Erythroblast (primary cell): ENCODE measurements at regions not wholly inside any gene's neighbourhood (a gene's known extent, or its start where the extent isn't known, plus 50 kb on each side); places are given as distances from the start of the nearest gene placed in this dataset.

Experiments used
- GATA1 ChIP-seq: IDR thresholded peaks from 2 replicates; pipeline ENCODE4 v1.6.1; 2011; ENCODE audit warnings: low read depth, mild to moderate bottlenecking, control low read depth, low read length, moderate library complexity
- POLR2A ChIP-seq: IDR thresholded peaks from 2 replicates; pipeline ENCODE4 v1.6.1; 2011; ENCODE audit warnings: mild to moderate bottlenecking, low read length

DNA sequence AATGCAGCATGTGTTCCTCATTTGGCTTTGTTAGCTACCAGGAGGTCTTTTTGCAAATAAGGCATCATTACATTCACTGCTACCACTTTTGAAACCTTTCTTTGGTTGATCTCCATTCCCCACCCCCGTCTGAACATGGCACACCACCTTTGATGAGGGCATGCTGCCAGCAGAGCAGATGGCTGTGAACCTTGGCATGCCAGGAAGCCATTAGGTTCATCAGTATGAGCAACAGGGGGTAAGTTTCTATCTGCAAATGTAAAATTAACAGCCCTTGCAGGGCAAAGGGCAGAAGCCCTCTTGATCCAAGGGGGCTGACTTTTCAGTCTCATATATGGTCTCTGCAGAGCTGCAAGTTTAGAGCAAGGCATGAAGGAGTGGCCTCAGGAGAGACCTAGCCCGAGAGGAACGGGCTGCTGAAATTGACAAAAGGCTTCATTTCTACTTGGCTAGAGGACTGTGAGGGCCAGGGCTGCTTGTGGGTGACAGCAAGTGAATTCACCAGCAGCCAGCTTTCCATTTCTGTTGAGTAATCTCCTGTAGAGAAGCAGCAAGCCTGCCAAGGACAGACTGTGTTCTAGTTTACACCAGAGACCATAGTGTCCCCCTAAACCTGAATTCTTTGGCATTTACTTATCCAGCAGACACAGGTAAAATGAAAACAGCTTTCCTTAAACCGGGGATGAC is 127.9 kb downstream of the ZNF326 start:
- TF ChIP-seq POLR2A (no peak), GATA1 (no peak)
